HepG2 (cell line): ENCODE measurements at regions not wholly inside any gene's neighbourhood (a gene's known extent, or its start where the extent isn't known, plus 50 kb on each side); places are given as distances from the start of the nearest gene placed in this dataset.

Experiments used
- ATAC-seq: fragments of 200-7000 bp; cut with Tn5 transposase; 3 replicates; pipeline ENCODE4 v1.9.1; 2020; ENCODE audit warnings: mild to moderate bottlenecking, moderate library complexity
- BruUV-seq: library from RNA; stranded (reverse); fragments of 400-500 nt; replicated peaks from 2 replicates; lab custom pipeline; 2021; lab: Mats Ljungman, UMichigan
- CTCF ChIA-PET: fragments of 300-600 bp; formaldehyde crosslinking; extraction: SDS; loops from one replicate; lab custom pipeline; 2021; ENCODE audit warnings: low total read pairs, inconsistent platforms, low intra/inter-chr PET ratio; lab: Yijun Ruan, JAX
- POLR2A ChIA-PET: fragments of 350-600 bp; sonication (Branson Sonifier 250); formaldehyde crosslinking; loops from one replicate; lab custom pipeline; 2020; ENCODE audit warnings: antibody characterized with exemption, inconsistent platforms; lab: Yijun Ruan, JAX
- DNase-seq: peaks from one replicate; pipeline ENCODE4 v3.0.0-alpha.2; 2015; ENCODE audit warnings: low spot score
- FAIRE-seq: peaks from 3 replicates; lab custom pipeline; 2011; peaks lifted over from hg19 to GRCh38; lab: Jason Lieb, UNC
- H2AFZ ChIP-seq: one replicate; pipeline ENCODE4 v1.6.1; 2011; ENCODE audit warnings: low read length, inconsistent platforms
- H3K27ac ChIP-seq: fragments of 300-600 bp; 3 replicates; pipeline ENCODE4 v1.8.0; 2011; ENCODE audit warnings: mixed run types, mild to moderate bottlenecking, mixed read lengths, low read length, inconsistent platforms; ENCODE audit not compliant: insufficient read depth; ENCODE audit errors: extremely low read length
- H3K27me3 ChIP-seq, 2 experiments: fragments of 200-600 bp in 1 of 2; 2 replicates in 1 of 2; 3 replicates in 1 of 2; pipeline versions ENCODE4 v1.6.0 to v1.8.0; 2011; ENCODE audit warnings: low read length in 2 of 2, mild to moderate bottlenecking in 2 of 2, moderate library complexity in 2 of 2, inconsistent platforms in 1 of 2; ENCODE audit not compliant: insufficient read depth in 2 of 2, control insufficient read depth in 1 of 2
- H3K36me3 ChIP-seq, 2 experiments: fragments of 200-600 bp in 1 of 2; replicated peaks in 1 of 2; 2 replicates in 1 of 2; 3 replicates in 1 of 2; pipeline versions ENCODE4 v1.5.1 to v1.8.0; 2011; ENCODE audit warnings: low read length in 2 of 2, inconsistent platforms in 1 of 2; ENCODE audit not compliant: insufficient read depth in 2 of 2, control insufficient read depth in 1 of 2
- H3K4me1 ChIP-seq: 2 replicates; pipeline ENCODE4 v1.5.1; 2012; ENCODE audit warnings: low read length, inconsistent platforms; ENCODE audit not compliant: insufficient read depth
- H3K4me2 ChIP-seq: 2 replicates; pipeline ENCODE4 v1.6.0; 2011; ENCODE audit warnings: low read depth, low read length, inconsistent platforms
- H3K4me3 ChIP-seq, 3 experiments: fragments of 200-600 bp in 1 of 3; sonication (generic), shearing (Covaris generic) in 1 of 3; replicated peaks in 1 of 3; 2 replicates each; pipeline ENCODE4 v1.5.1; 2011 to 2016; ENCODE audit warnings: low read length in 3 of 3, inconsistent platforms in 2 of 3, low read depth in 2 of 3, mild to moderate bottlenecking in 2 of 3, control low read depth in 1 of 3, mixed read lengths in 1 of 3; ENCODE audit not compliant: insufficient read depth in 1 of 3
- H3K79me2 ChIP-seq: one replicate; pipeline ENCODE4 v1.6.1; 2011; ENCODE audit warnings: low read length, inconsistent platforms; ENCODE audit not compliant: insufficient read depth
- H3K9ac ChIP-seq: 2 replicates; pipeline ENCODE4 v1.6.0; 2011; ENCODE audit warnings: mild to moderate bottlenecking, low read depth, low read length, inconsistent platforms; ENCODE audit not compliant: insufficient read depth
- H3K9me3 ChIP-seq: 2 replicates; pipeline ENCODE4 v1.5.1; 2012; ENCODE audit warnings: mild to moderate bottlenecking, low read length
- H4K20me1 ChIP-seq: 2 replicates; pipeline ENCODE4 v1.6.0; 2011; ENCODE audit warnings: inconsistent platforms, mild to moderate bottlenecking, low read length, moderate library complexity; ENCODE audit not compliant: insufficient read depth
- AKAP8 ChIP-seq: sonication (generic); formaldehyde crosslinking; IDR thresholded peaks from 2 replicates; pipeline ENCODE4 v1.5.1; 2020; ENCODE audit warnings: mild to moderate bottlenecking, missing genetic modification reagents
- DNMT3B ChIP-seq: conservative IDR thresholded peaks from 2 replicates; pipeline ENCODE4 v1.6.1; 2016; ENCODE audit warnings: missing biosample characterization, control low read depth
- E2F5 ChIP-seq: sonication (generic); formaldehyde crosslinking; conservative IDR thresholded peaks from 2 replicates; pipeline ENCODE4 v1.4.0; 2020; ENCODE audit warnings: missing genetic modification reagents
- GATAD1 ChIP-seq: IDR thresholded peaks from 2 replicates; pipeline ENCODE4 v1.6.1; 2016; ENCODE audit warnings: missing genetic modification reagents, missing compliant biosample characterization
- ISL2 ChIP-seq: sonication (generic); formaldehyde crosslinking; IDR thresholded peaks from 2 replicates; pipeline ENCODE4 v1.5.0; 2020; ENCODE audit warnings: missing genetic modification reagents
- KDM6A ChIP-seq: IDR thresholded peaks from 2 replicates; pipeline ENCODE4 v1.6.1; 2016; ENCODE audit warnings: low read depth
- KLF9 ChIP-seq: IDR thresholded peaks from 2 replicates; pipeline ENCODE4 v1.6.1; 2016; ENCODE audit warnings: low read depth
- MAZ ChIP-seq, 2 experiments: sonication (generic) in 1 of 2; formaldehyde crosslinking in 1 of 2; IDR thresholded peaks; 2 replicates each; pipeline versions ENCODE4 v1.5.0 to v1.6.1; 2012 to 2020; ENCODE audit warnings: low read depth in 2 of 2, mild to moderate bottlenecking in 2 of 2, borderline replicate concordance in 1 of 2, improper control_type of control experiment in 1 of 2, low read length in 1 of 2, missing genetic modification reagents in 1 of 2, moderate library complexity in 1 of 2
- MXD3 ChIP-seq: IDR thresholded peaks from 2 replicates; pipeline ENCODE4 v1.6.1; 2016; ENCODE audit warnings: mild to moderate bottlenecking, missing biosample characterization, missing genetic modification reagents
- NONO ChIP-seq, 2 experiments: fragments of 450-650 bp in 1 of 2; sonication (generic) in 1 of 2; formaldehyde crosslinking in 1 of 2; IDR thresholded peaks in 1 of 2; conservative IDR thresholded peaks in 1 of 2; 2 replicates each; pipeline versions ENCODE4 v1.6.1 to v1.8.0; 2017 to 2022; ENCODE audit warnings: mild to moderate bottlenecking in 1 of 2, missing genetic modification reagents in 1 of 2, moderate library complexity in 1 of 2
- ZNF33A ChIP-seq: sonication (generic); formaldehyde crosslinking; IDR thresholded peaks from 2 replicates; pipeline ENCODE4 v1.5.1; 2020; ENCODE audit warnings: missing genetic modification reagents, mild to moderate bottlenecking, moderate library complexity, borderline replicate concordance
- ZNF460 ChIP-seq: sonication (generic); formaldehyde crosslinking; IDR thresholded peaks from 2 replicates; pipeline ENCODE4 v1.5.1; 2020; ENCODE audit warnings: missing genetic modification reagents, mild to moderate bottlenecking, borderline replicate concordance
- ZNF552 ChIP-seq: sonication (generic); formaldehyde crosslinking; IDR thresholded peaks from 2 replicates; pipeline ENCODE4 v1.9.0; 2022; ENCODE audit warnings: missing genetic modification reagents, mild to moderate bottlenecking, borderline replicate concordance
- ZNF839 ChIP-seq: sonication (generic); formaldehyde crosslinking; IDR thresholded peaks from 2 replicates; pipeline ENCODE4 v1.4.0; 2020; ENCODE audit warnings: missing genetic modification reagents, mild to moderate bottlenecking, borderline replicate concordance
- ZNF841 ChIP-seq: sonication (generic); formaldehyde crosslinking; IDR thresholded peaks from 2 replicates; pipeline ENCODE4 v1.8.1; 2023; ENCODE audit warnings: missing genetic modification reagents, borderline replicate concordance
- WGBS: methylation state at CpG from one replicate; pipeline ENCODE4 v1.1.6; 2017; ENCODE audit warnings: low lambda C conversion rate; 5-methylcytosine and 5-hydroxymethylcytosine counted together
- in situ Hi-C: cut with HindIII; loops from 2 replicates; pipeline ENCODE4 v1.10.0; 2017; ENCODE audit warnings: low pct_unique_long_range_greater_than_20kb; ENCODE audit not compliant: extremely low pct_ligation_motif_present
- intact Hi-C: fragments of 100-400 bp; cut with micrococcal nuclease; formaldehyde crosslinking; loops from one replicate; pipeline ENCODE4 v1.10.0; 2022; ENCODE audit not compliant: unreplicated experiment
- TF ChIP-seq, protein P1 (sequence below): sonication (generic); formaldehyde crosslinking; IDR thresholded peaks from 2 replicates; pipeline ENCODE4 v1.5.0; 2020; ENCODE audit warnings: mild to moderate bottlenecking, missing genetic modification reagents

DNA sequence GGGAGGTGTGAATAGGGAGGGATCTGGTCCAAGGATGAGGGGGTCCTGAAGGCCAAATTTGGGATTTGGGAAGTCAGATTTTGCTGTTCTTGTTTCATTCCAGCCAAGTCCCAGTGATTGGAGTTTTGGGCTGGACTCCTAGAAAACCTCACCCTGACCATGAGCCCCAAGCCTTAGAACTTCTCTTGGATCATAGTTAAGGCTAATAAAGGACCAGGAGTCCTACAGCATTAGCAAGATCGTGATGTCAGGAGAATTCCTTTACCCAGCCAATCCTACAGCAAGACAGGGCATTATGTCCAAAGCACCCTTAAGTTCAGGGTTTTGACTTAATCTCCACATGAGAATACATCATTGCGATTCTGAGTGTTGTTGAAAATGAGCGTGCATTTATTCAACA, 85.0 kb downstream of the SOX9 start:
- no peak for TF ChIP-seq ZNF33A (CRISPR knock-in tag)
- TF ChIP-seq, protein P1, sequence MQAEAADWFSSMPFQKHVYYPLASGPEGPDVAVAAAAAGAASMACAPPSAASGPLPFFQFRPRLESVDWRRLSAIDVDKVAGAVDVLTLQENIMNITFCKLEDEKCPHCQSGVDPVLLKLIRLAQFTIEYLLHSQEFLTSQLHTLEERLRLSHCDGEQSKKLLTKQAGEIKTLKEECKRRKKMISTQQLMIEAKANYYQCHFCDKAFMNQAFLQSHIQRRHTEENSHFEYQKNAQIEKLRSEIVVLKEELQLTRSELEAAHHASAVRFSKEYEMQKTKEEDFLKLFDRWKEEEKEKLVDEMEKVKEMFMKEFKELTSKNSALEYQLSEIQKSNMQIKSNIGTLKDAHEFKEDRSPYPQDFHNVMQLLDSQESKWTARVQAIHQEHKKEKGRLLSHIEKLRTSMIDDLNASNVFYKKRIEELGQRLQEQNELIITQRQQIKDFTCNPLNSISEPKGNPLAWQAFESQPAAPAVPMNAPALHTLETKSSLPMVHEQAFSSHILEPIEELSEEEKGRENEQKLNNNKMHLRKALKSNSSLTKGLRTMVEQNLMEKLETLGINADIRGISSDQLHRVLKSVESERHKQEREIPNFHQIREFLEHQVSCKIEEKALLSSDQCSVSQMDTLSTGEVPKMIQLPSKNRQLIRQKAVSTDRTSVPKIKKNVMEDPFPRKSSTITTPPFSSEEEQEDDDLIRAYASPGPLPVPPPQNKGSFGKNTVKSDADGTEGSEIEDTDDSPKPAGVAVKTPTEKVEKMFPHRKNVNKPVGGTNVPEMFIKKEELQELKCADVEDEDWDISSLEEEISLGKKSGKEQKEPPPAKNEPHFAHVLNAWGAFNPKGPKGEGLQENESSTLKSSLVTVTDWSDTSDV, result no peak
- TF ChIP-seq ISL2 (CRISPR knock-in tag), result no peak
- TF ChIP-seq MXD3 (CRISPR knock-in tag), result no peak
- H3K4me2 ChIP-seq, result no peak overlapping the region
- no peaks in the 10 kb centered on the region for H3K4me1 ChIP-seq
- in situ Hi-C loops, result no loop called here
- 59% methylated on average over 3 of the region's 3 CpGs for WGBS
- no peak overlapping the region for H3K4me3 ChIP-seq
- BruUV-seq, result no TSS peak
- H3K27ac ChIP-seq, result no peak overlapping the region
- POLR2A ChIA-PET, result no interaction called here
- ATAC-seq (no peak), DNase-seq (no peak), FAIRE-seq (no peak)
- H3K9me3 ChIP-seq, result no peaks in the 10 kb centered on the region
- no peaks in the 10 kb centered on the region for H3K79me2 ChIP-seq
- peaks cover 5 to 37% of the 10 kb centered on the region in 2 experiments; a peak in 4 of 5 replicates for H3K27me3 ChIP-seq
- intact Hi-C loops, result no loop called here
- no peaks in the 10 kb centered on the region for H3K36me3 ChIP-seq
- no peaks in the 10 kb centered on the region for H4K20me1 ChIP-seq
- H2AFZ ChIP-seq, result no peak overlapping the region
- CTCF ChIA-PET, result no interaction called here
- no peak overlapping the region for H3K9ac ChIP-seq

DNA sequence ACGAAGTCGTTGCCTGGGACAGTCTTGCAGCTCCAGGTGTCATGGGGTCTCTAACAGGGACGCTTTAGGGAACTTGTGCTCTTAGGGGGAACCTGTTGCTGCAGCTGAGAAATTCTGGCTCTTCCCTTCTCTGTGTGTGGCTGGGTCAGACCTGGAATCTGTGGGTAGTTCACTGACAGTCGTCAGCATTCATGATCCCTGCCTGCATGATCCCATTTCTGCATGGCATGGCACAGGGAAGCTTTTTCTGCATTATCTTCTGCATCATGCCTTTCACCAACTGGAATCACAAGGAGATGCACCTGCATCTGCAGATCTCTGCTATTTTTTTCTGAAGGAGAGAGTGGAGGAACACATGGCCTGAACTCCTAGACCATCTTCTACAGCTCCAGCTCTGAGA, 85.6 kb downstream of the SOX9 start:
- CTCF ChIA-PET, result no interaction called here
- Histone ChIP-seq H3K27me3 (peaks cover 5 to 37% of the 10 kb centered on the region in 2 experiments; a peak in 4 of 5 replicates), H2AFZ (no peak overlapping the region), H3K4me2 (no peak overlapping the region), H3K79me2 (no peaks in the 10 kb centered on the region), H3K27ac (no peak overlapping the region), H3K4me1 (no peaks in the 10 kb centered on the region), H3K9me3 (no peaks in the 10 kb centered on the region), H3K4me3 (no peak overlapping the region), H3K9ac (no peak overlapping the region), H4K20me1 (no peaks in the 10 kb centered on the region), H3K36me3 (no peaks in the 10 kb centered on the region)
- FAIRE-seq, result no peak
- DNase-seq, result no peak
- ATAC-seq, result no peak
- POLR2A ChIA-PET, result no interaction called here
- intact Hi-C loops, result no loop called here
- in situ Hi-C loops, result no loop called here
- 43% methylated on average over 4 of the region's 4 CpGs for WGBS
- BruUV-seq, result no TSS peak
- TF ChIP-seq KLF9 (CRISPR knock-in tag) (no peak), E2F5 (CRISPR knock-in tag) (no peak), DNMT3B (no peak), GATAD1 (no peak), ZNF552 (CRISPR knock-in tag) (no peak), NONO (IDR thresholded peaks at IDR 0.05) (no peak), NONO (CRISPR knock-in tag; conservative IDR thresholded peaks at IDR 0.05) (no peak), ZNF839 (CRISPR knock-in tag) (no peak), AKAP8 (no peak), KDM6A (CRISPR knock-in tag) (no peak), ZNF841 (CRISPR knock-in tag) (no peak), ZNF460 (CRISPR knock-in tag) (no peak), MAZ (IDR thresholded peaks at IDR 0.05; ENCODE audit: borderline replicate concordance, low read depth, low read length) (no peak), MAZ (CRISPR knock-in tag; IDR thresholded peaks at IDR 0.05; ENCODE audit: low read depth) (no peak)
